ENCODE measurements at regions not wholly inside any gene's neighbourhood (a gene's known extent, or its start where the extent isn't known, plus 50 kb on each side); places are given as distances from the start of the nearest gene placed in this dataset.
A peak's percentile ranks its signal among the peaks of the same experiment; 100 is the strongest.

DNA sequence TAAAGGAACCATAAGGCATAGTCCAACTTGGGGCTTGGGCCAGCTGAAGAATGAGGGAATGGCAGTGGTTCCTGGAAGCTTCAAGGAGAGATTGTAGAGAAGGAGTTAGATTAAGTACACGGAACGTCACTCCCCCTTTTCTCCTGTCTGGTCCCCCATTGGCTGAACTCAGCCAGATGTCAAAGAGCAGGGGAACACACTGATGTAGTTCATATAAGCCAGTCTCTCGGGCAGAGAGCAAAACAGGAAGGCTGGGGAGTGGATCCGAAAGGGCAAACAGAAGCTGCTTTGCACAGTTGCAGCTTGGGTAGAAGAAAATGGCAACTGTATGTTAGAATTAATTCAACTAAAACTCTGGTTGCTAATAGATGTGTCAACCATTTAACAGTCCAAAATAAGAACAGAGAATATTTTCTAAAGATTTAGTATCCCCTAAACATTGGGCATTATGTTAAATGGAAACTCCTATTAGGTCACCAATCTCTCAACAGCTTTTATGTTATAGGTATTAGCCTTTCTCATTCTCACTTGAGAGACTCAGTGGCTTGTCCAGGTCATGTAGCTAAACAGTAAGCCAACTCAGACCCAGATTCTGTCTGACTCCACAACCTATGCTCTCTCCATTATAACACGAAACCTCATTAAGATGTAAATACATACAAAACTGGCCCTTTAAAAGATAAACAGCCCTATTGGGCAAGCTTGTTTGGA, 600.7 kb upstream of the USP24 start:
- TF ChIP-seq POLR2AphosphoS5 (IDR thresholded peaks at IDR 0.05): no peak
- no peak for TF ChIP-seq EP300 (IDR thresholded peaks at IDR 0.05)
- no peak for TF ChIP-seq POLR2A (IDR thresholded peaks at IDR 0.05)
- TF ChIP-seq, protein P1, sequence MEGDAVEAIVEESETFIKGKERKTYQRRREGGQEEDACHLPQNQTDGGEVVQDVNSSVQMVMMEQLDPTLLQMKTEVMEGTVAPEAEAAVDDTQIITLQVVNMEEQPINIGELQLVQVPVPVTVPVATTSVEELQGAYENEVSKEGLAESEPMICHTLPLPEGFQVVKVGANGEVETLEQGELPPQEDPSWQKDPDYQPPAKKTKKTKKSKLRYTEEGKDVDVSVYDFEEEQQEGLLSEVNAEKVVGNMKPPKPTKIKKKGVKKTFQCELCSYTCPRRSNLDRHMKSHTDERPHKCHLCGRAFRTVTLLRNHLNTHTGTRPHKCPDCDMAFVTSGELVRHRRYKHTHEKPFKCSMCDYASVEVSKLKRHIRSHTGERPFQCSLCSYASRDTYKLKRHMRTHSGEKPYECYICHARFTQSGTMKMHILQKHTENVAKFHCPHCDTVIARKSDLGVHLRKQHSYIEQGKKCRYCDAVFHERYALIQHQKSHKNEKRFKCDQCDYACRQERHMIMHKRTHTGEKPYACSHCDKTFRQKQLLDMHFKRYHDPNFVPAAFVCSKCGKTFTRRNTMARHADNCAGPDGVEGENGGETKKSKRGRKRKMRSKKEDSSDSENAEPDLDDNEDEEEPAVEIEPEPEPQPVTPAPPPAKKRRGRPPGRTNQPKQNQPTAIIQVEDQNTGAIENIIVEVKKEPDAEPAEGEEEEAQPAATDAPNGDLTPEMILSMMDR (IDR thresholded peaks at IDR 0.05): no peak
- H3K9me3 ChIP-seq: no peaks in the 10 kb centered on the region
- 77% methylated on average over 5 of the region's 5 CpGs for WGBS
- no peak overlapping the region for H3K4me3 ChIP-seq
- peaks cover 2% of the 10 kb centered on the region for H3K4me1 ChIP-seq
- DNase-seq (ENCODE audit: low spot score in 2 of 2): no peak
- no peak overlapping the region for H3K27ac ChIP-seq
- H3K36me3 ChIP-seq: no peaks in the 10 kb centered on the region
- H3K27me3 ChIP-seq: no peaks in the 10 kb centered on the region

DNA sequence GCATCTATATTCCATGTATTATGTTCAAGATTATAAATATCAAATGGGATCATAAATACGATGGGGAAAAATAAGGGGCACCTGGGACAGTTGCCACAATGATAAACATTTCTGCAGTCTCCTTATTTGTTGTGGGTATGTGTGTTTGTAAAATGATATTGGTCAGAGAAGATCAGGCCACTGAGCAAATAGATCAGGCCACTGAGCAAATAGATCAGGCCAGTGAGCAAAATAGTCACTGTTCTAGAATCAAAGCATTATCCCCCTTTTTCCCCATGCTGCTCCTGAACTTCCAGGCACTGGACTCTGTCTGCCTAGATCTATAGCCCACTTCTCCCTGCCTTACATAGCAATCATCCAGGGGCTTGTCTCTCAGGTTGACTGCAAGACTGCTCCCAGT, 599.8 kb upstream of the USP24 start:
- 100% methylated on average over 1 of the region's 1 CpG for WGBS
- Histone ChIP-seq H3K4me3 (no peak overlapping the region), H3K36me3 (no peaks in the 10 kb centered on the region), H3K9me3 (no peaks in the 10 kb centered on the region), H3K27ac (no peak overlapping the region), H3K27me3 (no peaks in the 10 kb centered on the region), H3K4me1 (peaks cover 2% of the 10 kb centered on the region)
- no peak for DNase-seq (ENCODE audit: low spot score in 2 of 2)
- no peak for TF ChIP-seq POLR2AphosphoS5 (IDR thresholded peaks at IDR 0.05)
- TF ChIP-seq EP300 (IDR thresholded peaks at IDR 0.05): no peak
- TF ChIP-seq, protein P1 (IDR thresholded peaks at IDR 0.05): no peak
- no peak for TF ChIP-seq POLR2A (IDR thresholded peaks at IDR 0.05)

DNA sequence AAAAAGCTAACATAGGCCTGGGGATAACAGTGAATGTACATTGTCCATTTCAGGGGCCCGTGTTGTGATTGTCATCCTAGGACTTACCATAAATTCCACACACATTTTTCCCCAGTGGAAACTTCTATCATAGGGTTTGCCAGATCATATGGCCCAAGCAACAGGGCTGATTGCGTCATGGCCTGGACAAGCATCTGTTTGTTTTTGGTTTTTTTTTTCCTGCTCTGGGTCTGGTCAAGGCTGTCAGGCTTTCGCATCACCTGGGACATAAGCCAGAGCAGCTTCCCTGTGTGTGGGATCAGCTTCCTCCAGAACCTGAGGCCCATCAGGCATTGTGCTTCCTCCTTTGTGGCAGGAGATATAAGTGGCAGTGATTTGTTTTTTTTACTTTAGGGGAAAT, 598.5 kb upstream of the USP24 start:
- no peaks in the 10 kb centered on the region for H3K27me3 ChIP-seq
- peak; percentile 76 to 82 for DNase-seq (ENCODE audit: low spot score in 2 of 2)
- no peak overlapping the region for H3K4me3 ChIP-seq
- TF ChIP-seq POLR2A (IDR thresholded peaks at IDR 0.05) (no peak), POLR2AphosphoS5 (IDR thresholded peaks at IDR 0.05) (peak in 1 of 3 donors; percentile 62)
- no peaks in the 10 kb centered on the region for H3K36me3 ChIP-seq
- 64% methylated on average over 3 of the region's 3 CpGs for WGBS
- H3K4me1 ChIP-seq: peaks cover 2% of the 10 kb centered on the region
- no peak overlapping the region for H3K27ac ChIP-seq
- H3K9me3 ChIP-seq: no peaks in the 10 kb centered on the region

DNA sequence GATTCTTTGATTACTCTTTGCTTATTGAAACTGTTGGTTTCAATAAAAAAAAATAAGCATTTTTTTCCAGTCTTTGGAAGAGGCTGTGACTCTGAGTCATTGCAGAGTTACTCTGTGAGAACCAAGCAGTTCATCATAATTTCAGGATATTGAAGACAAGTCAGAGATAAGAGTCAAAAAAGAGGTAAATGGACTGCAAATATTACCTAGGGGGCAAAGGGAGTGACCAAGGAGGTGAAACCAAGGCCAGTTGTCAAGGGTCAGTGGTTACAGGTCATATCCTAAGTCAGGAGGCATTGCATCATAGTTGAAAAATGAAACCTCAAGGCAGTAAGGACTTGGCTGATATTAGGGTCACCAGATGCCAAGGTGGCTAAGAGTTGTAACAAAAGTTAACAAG, 597.1 kb upstream of the USP24 start:
- no peak overlapping the region for H3K4me3 ChIP-seq
- H3K27me3 ChIP-seq: no peaks in the 10 kb centered on the region
- DNase-seq (ENCODE audit: low spot score in 2 of 2): no peak
- no peak overlapping the region for H3K27ac ChIP-seq
- H3K9me3 ChIP-seq: no peaks in the 10 kb centered on the region
- TF ChIP-seq POLR2A (IDR thresholded peaks at IDR 0.05) (no peak), POLR2AphosphoS5 (IDR thresholded peaks at IDR 0.05) (no peak), EP300 (IDR thresholded peaks at IDR 0.05) (no peak)
- TF ChIP-seq, protein P1 (IDR thresholded peaks at IDR 0.05): no peak
- no peaks in the 10 kb centered on the region for H3K36me3 ChIP-seq
- peaks cover 2% of the 10 kb centered on the region for H3K4me1 ChIP-seq

DNA sequence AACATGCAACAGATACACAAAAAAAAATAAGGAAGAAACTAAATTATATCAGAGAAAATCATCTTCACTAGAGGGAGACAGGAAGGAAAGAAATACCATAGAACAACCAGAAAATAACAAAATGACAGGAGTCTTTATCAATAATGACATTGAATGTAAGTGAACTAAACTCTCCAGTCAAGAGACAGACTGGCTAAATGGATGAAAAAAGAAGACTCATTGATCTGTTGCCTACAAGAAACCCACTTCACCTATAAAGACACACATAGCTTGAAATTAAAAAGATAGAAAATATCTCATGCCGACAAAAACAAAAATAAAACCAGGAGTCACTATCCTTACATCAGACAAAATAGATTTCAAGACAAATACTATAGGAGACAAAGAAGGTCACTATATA, 593.1 kb upstream of the USP24 start:
- Histone ChIP-seq H3K27ac (no peak overlapping the region), H3K4me3 (no peak overlapping the region), H3K36me3 (no peaks in the 10 kb centered on the region), H3K9me3 (no peaks in the 10 kb centered on the region), H3K4me1 (peaks cover 2% of the 10 kb centered on the region), H3K27me3 (no peaks in the 10 kb centered on the region)
- no peak for DNase-seq (ENCODE audit: low spot score in 2 of 2)
- WGBS: 97% methylated on average over 1 of the region's 1 CpG
- no peak for TF ChIP-seq POLR2A (IDR thresholded peaks at IDR 0.05)
- TF ChIP-seq EP300 (IDR thresholded peaks at IDR 0.05): no peak
- TF ChIP-seq, protein P1 (IDR thresholded peaks at IDR 0.05): no peak
- TF ChIP-seq POLR2AphosphoS5 (IDR thresholded peaks at IDR 0.05): no peak

DNA sequence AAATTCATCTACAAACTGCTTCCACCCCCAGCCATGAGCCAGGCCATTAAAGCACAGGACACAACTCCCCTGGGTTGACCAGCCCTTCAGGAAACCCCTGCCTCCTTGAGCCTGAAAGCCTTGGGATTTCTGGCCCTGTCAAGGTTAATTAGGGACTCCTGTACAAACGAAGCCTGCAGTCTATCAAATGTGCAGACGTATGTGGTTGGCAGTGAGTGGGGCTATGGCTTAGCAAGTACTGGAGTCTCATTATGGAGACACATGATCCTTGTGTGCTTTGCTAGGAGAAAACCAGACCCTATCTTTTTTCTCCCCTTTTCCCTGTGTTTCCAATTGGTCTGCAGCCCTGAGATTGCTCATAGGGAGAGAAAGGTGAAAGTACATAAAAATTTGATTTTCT, 588.3 kb upstream of the USP24 start:
- no peak for DNase-seq (ENCODE audit: low spot score in 2 of 2)
- no peak overlapping the region for H3K4me3 ChIP-seq
- no peaks in the 10 kb centered on the region for H3K36me3 ChIP-seq
- H3K27ac ChIP-seq: no peak overlapping the region
- WGBS: 95% methylated on average over 2 of the region's 2 CpGs
- no peaks in the 10 kb centered on the region for H3K9me3 ChIP-seq
- no peaks in the 10 kb centered on the region for H3K27me3 ChIP-seq
- TF ChIP-seq EP300 (IDR thresholded peaks at IDR 0.05) (no peak), POLR2A (IDR thresholded peaks at IDR 0.05) (no peak)
- TF ChIP-seq, protein P1 (IDR thresholded peaks at IDR 0.05): no peak
- H3K4me1 ChIP-seq: no peaks in the 10 kb centered on the region

All from suprapubic skin (tissue), 4 donors.